ENCODE measurements at regions not wholly inside any gene's neighbourhood (a gene's known extent, or its start where the extent isn't known, plus 50 kb on each side); places are given as distances from the start of the nearest gene placed in this dataset.

- H3K79me2 ChIP-seq (ENCODE audit: low read depth), result no peaks in the 10 kb centered on the region
- no peak for DNase-seq
- H3K36me3 ChIP-seq (ENCODE audit: low read depth), result no peaks in the 10 kb centered on the region
- intact Hi-C loops (cut with micrococcal nuclease; ENCODE audit: unreplicated experiment), result no loop called here
- H3K27ac ChIP-seq, result no peak overlapping the region
- ChIA-PET CTCF (no interaction called here), POLR2A (ENCODE audit: unreplicated experiment) (no interaction called here)
- no peaks in the 10 kb centered on the region for H3K27me3 ChIP-seq (ENCODE audit: insufficient read depth, low read depth)
- TF ChIP-seq CTCF (conservative IDR thresholded peaks at IDR 0.05) (no peak), EZH2 (IDR thresholded peaks at IDR 0.05; ENCODE audit: low read depth) (no peak)
- BruUV-seq (replicated peaks), result no TSS peak
- H2AFZ ChIP-seq, result no peak overlapping the region
- no peaks in the 10 kb centered on the region for H3K9me3 ChIP-seq (ENCODE audit: insufficient read depth, low read depth)
- H3K4me2 ChIP-seq, result no peak overlapping the region
- no peaks in the 10 kb centered on the region; the same call in 1 of the 2 replicates for H3K9me2 ChIP-seq (ENCODE audit: insufficient read depth)
- no peaks in the 10 kb centered on the region for H3F3A ChIP-seq (ENCODE audit: insufficient read depth, low read depth)
- H3K4me1 ChIP-seq (replicated peaks; ENCODE audit: insufficient read depth), result no peaks in the 10 kb centered on the region
- no peak overlapping the region for H3K4me3 ChIP-seq
- no peaks in the 10 kb centered on the region for H4K20me1 ChIP-seq (ENCODE audit: insufficient read depth)
Measured at GRCh38 chr2:107282135-107282534, 396.2 kb upstream of the ST6GAL2 start.

GRCh38 chr2:107285621-107286299, 399.8 kb upstream of the ST6GAL2 start:
- H4K20me1 ChIP-seq (ENCODE audit: insufficient read depth), result no peaks in the 10 kb centered on the region
- ChIA-PET CTCF (no interaction called here), POLR2A (ENCODE audit: unreplicated experiment) (no interaction called here)
- H3K4me2 ChIP-seq, result no peak overlapping the region
- no peak for TF ChIP-seq CTCF (conservative IDR thresholded peaks at IDR 0.05)
- no peak for TF ChIP-seq EZH2 (IDR thresholded peaks at IDR 0.05; ENCODE audit: low read depth)
- no peaks in the 10 kb centered on the region; the same call in 1 of the 2 replicates for H3K9me2 ChIP-seq (ENCODE audit: insufficient read depth)
- no peaks in the 10 kb centered on the region for H3F3A ChIP-seq (ENCODE audit: insufficient read depth, low read depth)
- H2AFZ ChIP-seq, result no peak overlapping the region
- H3K4me3 ChIP-seq, result no peak overlapping the region
- no peaks in the 10 kb centered on the region for H3K36me3 ChIP-seq (ENCODE audit: low read depth)
- no peak for DNase-seq
- no peaks in the 10 kb centered on the region for H3K9me3 ChIP-seq (ENCODE audit: insufficient read depth, low read depth)
- H3K4me1 ChIP-seq (replicated peaks; ENCODE audit: insufficient read depth), result no peaks in the 10 kb centered on the region
- H3K79me2 ChIP-seq (ENCODE audit: low read depth), result no peaks in the 10 kb centered on the region
- no peak overlapping the region for H3K27ac ChIP-seq
- H3K27me3 ChIP-seq (ENCODE audit: insufficient read depth, low read depth), result no peaks in the 10 kb centered on the region; the same call in 1 of the 2 replicates
- intact Hi-C loops (cut with micrococcal nuclease; ENCODE audit: unreplicated experiment), result no loop called here
- no TSS peak for BruUV-seq (replicated peaks)

- no peak for DNase-seq
- Histone ChIP-seq H3K27me3 (ENCODE audit: insufficient read depth, low read depth) (no peaks in the 10 kb centered on the region; the same call in 1 of the 2 replicates), H3K4me1 (replicated peaks; ENCODE audit: insufficient read depth) (no peaks in the 10 kb centered on the region), H3K9me2 (ENCODE audit: insufficient read depth) (no peaks in the 10 kb centered on the region), H3K9me3 (ENCODE audit: insufficient read depth, low read depth) (no peaks in the 10 kb centered on the region), H3K4me2 (no peak overlapping the region), H3K27ac (no peak overlapping the region), H3K79me2 (ENCODE audit: low read depth) (no peaks in the 10 kb centered on the region), H3K36me3 (ENCODE audit: low read depth) (no peaks in the 10 kb centered on the region), H2AFZ (no peak overlapping the region), H3F3A (ENCODE audit: insufficient read depth, low read depth) (no peaks in the 10 kb centered on the region), H3K4me3 (no peak overlapping the region), H4K20me1 (ENCODE audit: insufficient read depth) (no peaks in the 10 kb centered on the region)
- intact Hi-C loops (cut with micrococcal nuclease; ENCODE audit: unreplicated experiment), result no loop called here
- ChIA-PET CTCF (no interaction called here), POLR2A (ENCODE audit: unreplicated experiment) (no interaction called here)
- no peak for TF ChIP-seq EZH2 (IDR thresholded peaks at IDR 0.05; ENCODE audit: low read depth)
- TF ChIP-seq CTCF (conservative IDR thresholded peaks at IDR 0.05), result no peak
- BruUV-seq (replicated peaks), result no TSS peak
Measured at GRCh38 chr2:107290041-107290440, 404.1 kb upstream of the ST6GAL2 start.
